IPS DF 4.7 (cell line): ENCODE measurements at regions not wholly inside any gene's neighbourhood (a gene's known extent, or its start where the extent isn't known, plus 50 kb on each side); places are given as distances from the start of the nearest gene placed in this dataset.

Experiments used
- DNase-seq: peaks from one replicate; pipeline ENCODE4 v3.0.0-alpha.2; 2013; ENCODE audit warnings: low spot score; ENCODE audit errors: extremely low read depth

GRCh38 chr14:22070119-22070982 lies 396.7 kb upstream of the OR4E1 start:
- DNase-seq, result no peak

- no peak for DNase-seq
These were observed 391.7 kb upstream of the OR4E1 start for GRCh38 chr14:22065347-22065746.

GRCh38 chr14:22059201-22059600 lies 385.6 kb upstream of the OR4E1 start:
- no peak for DNase-seq

GRCh38 chr14:22052795-22053194 lies 379.2 kb upstream of the OR4E1 start:
- DNase-seq, result no peak

GRCh38 chr14:22047115-22047514 lies 373.5 kb upstream of the OR4E1 start:
- no peak for DNase-seq

GRCh38 chr14:22046063-22046462 lies 372.4 kb upstream of the OR4E1 start:
- DNase-seq, result no peak

- DNase-seq, result no peak
These were observed 370.6 kb upstream of the OR4E1 start for GRCh38 chr14:22044193-22044592.

GRCh38 chr14:22040781-22041125 lies 367.1 kb upstream of the OR4E1 start:
- no peak for DNase-seq

- no peak for DNase-seq
These were observed 366.5 kb upstream of the OR4E1 start for GRCh38 chr14:22039938-22040780.

- no peak for DNase-seq
These were observed 363.1 kb upstream of the OR4E1 start for GRCh38 chr14:22036541-22037239.

- DNase-seq, result no peak
These were observed 352.9 kb upstream of the OR4E1 start for GRCh38 chr14:22026527-22026926.

GRCh38 chr14:22025879-22026278 lies 352.3 kb upstream of the OR4E1 start:
- no peak for DNase-seq

- no peak for DNase-seq
These were observed 350.5 kb upstream of the OR4E1 start for GRCh38 chr14:22024137-22024536.

GRCh38 chr14:22018890-22019289 lies 345.3 kb upstream of the OR4E1 start:
- DNase-seq, result no peak

- DNase-seq, result no peak
These were observed 338.8 kb upstream of the OR4E1 start for GRCh38 chr14:22012452-22012851.

GRCh38 chr14:22011253-22011642 lies 337.6 kb upstream of the OR4E1 start:
- no peak for DNase-seq

GRCh38 chr14:22010545-22011252 lies 337.1 kb upstream of the OR4E1 start:
- DNase-seq, result no peak

- no peak for DNase-seq
These were observed 335.1 kb upstream of the OR4E1 start for GRCh38 chr14:22008766-22009165.

GRCh38 chr14:22007784-22008412 lies 334.3 kb upstream of the OR4E1 start:
- no peak for DNase-seq

GRCh38 chr14:22007363-22007762 lies 333.7 kb upstream of the OR4E1 start:
- no peak for DNase-seq

- no peak for DNase-seq
These were observed 329.8 kb upstream of the OR4E1 start for GRCh38 chr14:22003461-22003860.
